ENCODE measurements at regions not wholly inside any gene's neighbourhood (a gene's known extent, or its start where the extent isn't known, plus 50 kb on each side); places are given as distances from the start of the nearest gene placed in this dataset.

DNA sequence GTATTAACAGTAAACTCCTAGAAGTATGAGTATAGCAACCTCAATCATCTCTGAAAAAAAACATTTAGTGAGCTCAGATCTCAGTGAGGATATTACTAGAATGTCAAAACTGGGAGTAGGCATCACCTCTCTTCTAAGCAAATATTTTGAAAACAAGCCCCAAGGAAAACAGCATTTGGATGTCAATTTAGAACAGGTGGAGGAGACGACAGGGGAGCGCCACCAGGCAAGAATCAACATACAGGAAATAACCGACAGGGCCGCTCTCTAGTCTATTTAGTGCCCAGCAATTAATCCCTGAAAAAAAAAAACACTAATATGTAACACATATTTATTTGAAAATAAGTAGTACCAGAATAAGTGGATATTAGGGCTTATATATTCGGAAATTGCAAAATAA lies 940.3 kb upstream of the ADGRL3 start:
- no peaks in the 10 kb centered on the region for H3K27me3 Mint-ChIP-seq
- no peak overlapping the region for H3K27ac Mint-ChIP-seq
- DNase-seq (ENCODE audit: extremely low spot score, unreplicated experiment): no peak
- H3K9me3 Mint-ChIP-seq: no peaks in the 10 kb centered on the region
- TF ChIP-seq, protein P1, sequence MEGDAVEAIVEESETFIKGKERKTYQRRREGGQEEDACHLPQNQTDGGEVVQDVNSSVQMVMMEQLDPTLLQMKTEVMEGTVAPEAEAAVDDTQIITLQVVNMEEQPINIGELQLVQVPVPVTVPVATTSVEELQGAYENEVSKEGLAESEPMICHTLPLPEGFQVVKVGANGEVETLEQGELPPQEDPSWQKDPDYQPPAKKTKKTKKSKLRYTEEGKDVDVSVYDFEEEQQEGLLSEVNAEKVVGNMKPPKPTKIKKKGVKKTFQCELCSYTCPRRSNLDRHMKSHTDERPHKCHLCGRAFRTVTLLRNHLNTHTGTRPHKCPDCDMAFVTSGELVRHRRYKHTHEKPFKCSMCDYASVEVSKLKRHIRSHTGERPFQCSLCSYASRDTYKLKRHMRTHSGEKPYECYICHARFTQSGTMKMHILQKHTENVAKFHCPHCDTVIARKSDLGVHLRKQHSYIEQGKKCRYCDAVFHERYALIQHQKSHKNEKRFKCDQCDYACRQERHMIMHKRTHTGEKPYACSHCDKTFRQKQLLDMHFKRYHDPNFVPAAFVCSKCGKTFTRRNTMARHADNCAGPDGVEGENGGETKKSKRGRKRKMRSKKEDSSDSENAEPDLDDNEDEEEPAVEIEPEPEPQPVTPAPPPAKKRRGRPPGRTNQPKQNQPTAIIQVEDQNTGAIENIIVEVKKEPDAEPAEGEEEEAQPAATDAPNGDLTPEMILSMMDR (conservative IDR thresholded peaks at IDR 0.05): no peak
- no peak overlapping the region for H3K4me3 Mint-ChIP-seq
- no peaks in the 10 kb centered on the region for H3K36me3 Mint-ChIP-seq
- H3K4me1 Mint-ChIP-seq (ENCODE audit: unreplicated experiment): no peaks in the 10 kb centered on the region

DNA sequence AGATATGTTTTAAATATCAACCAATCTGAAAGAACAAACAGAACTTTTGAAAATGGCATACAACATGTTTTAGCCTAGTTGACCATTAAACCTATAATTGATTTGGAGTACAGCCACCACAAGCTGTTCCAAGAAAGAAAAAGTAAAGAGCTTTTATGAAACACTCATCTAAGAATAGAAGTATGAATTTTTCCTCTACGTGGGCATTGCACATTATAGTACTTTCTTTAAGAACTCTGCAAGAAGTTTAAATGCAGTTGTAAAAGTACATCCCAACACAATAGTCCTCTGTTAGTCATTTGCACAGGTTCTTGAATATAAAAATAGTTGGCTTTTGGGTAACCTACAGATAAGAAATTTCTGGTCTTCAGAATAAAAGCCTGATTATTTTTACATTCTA lies 933.6 kb upstream of the ADGRL3 start:
- no peak overlapping the region for H3K27ac Mint-ChIP-seq
- H3K27me3 Mint-ChIP-seq: no peaks in the 10 kb centered on the region
- DNase-seq (ENCODE audit: extremely low spot score, unreplicated experiment): no peak
- H3K4me3 Mint-ChIP-seq: no peak overlapping the region
- TF ChIP-seq, protein P1 (conservative IDR thresholded peaks at IDR 0.05): no peak
- no peaks in the 10 kb centered on the region for H3K4me1 Mint-ChIP-seq (ENCODE audit: unreplicated experiment)
- H3K36me3 Mint-ChIP-seq: no peaks in the 10 kb centered on the region
- no peaks in the 10 kb centered on the region for H3K9me3 Mint-ChIP-seq

DNA sequence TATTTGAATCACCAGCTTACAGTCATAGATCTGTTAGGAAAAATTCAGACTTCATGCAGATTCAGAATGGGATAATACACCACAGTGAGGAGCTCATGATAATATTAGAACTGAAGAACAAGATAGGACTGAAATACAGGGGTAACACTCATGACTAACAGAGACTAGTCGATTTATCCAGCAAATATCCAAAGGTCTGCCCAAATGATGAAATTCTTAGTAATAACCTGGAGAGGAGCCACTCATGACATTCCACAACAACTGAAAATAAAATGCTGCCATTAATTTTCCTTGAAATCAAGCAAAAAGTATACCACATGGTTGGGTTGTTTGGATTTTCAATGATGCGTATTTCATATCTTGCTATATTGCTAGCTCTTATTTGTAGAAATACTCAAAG lies 903.7 kb upstream of the ADGRL3 start:
- TF ChIP-seq, protein P1 (conservative IDR thresholded peaks at IDR 0.05): no peak
- Mint-ChIP-seq H3K27ac (no peak overlapping the region), H3K4me1 (ENCODE audit: unreplicated experiment) (no peaks in the 10 kb centered on the region), H3K9me3 (peaks cover 6% of the 10 kb centered on the region), H3K4me3 (no peak overlapping the region), H3K36me3 (no peaks in the 10 kb centered on the region), H3K27me3 (no peaks in the 10 kb centered on the region)
- DNase-seq (ENCODE audit: extremely low spot score, unreplicated experiment): no peak

DNA sequence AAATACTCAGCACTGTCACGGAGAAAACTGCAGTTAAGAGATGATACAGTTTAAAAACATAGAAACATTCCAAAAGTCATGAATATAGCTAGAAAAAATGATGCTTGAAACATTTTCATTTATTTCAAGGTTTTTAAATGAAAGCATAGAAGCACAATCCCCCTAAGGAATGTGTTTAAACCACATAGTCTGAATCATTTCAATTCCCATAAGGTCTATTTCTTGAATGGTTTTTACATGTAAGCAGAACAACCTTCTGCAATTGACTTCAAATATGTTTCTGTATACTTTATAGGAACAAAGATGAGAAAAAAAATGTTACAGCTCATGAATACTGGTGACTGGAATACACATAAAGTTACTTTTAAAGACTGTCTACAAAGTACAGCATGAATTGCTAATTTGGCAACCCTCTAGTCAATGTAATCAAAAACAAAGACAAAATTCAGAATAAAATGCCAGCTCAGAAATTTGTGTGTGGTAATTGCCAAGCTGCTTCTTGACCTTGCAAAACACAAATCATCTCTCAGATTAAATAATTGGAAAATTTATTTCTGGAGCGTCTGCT lies 886.4 kb upstream of the ADGRL3 start:
- no peaks in the 10 kb centered on the region for H3K36me3 Mint-ChIP-seq
- H3K27ac Mint-ChIP-seq: no peak overlapping the region
- no peaks in the 10 kb centered on the region for H3K27me3 Mint-ChIP-seq
- TF ChIP-seq, protein P1 (conservative IDR thresholded peaks at IDR 0.05): no peak
- H3K4me1 Mint-ChIP-seq (ENCODE audit: unreplicated experiment): no peaks in the 10 kb centered on the region
- no peak overlapping the region for H3K4me3 Mint-ChIP-seq
- H3K9me3 Mint-ChIP-seq: peaks cover 4% of the 10 kb centered on the region
- no peak for DNase-seq (ENCODE audit: extremely low spot score, unreplicated experiment)

DNA sequence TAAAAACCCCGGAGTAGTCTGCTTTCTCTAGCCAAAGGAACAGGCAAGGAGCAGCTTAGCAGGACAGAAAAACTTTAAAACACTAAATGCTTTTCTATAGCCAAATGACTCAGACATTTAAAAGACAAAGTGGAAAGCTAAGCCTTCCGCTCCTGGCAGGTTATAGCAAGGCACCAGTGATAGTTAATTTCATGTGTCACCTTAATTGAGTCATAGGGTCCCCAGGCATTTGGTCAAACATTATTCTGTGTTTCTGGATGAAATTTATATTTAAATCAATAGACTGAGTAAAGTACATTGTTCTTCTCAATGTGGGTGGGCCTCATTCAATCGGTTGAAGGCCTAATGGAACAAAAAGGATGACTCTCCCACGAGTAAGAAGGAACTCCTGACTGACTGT lies 885.7 kb upstream of the ADGRL3 start:
- TF ChIP-seq, protein P1 (conservative IDR thresholded peaks at IDR 0.05): no peak
- Mint-ChIP-seq H3K36me3 (no peaks in the 10 kb centered on the region), H3K27ac (no peak overlapping the region), H3K4me3 (no peak overlapping the region), H3K4me1 (ENCODE audit: unreplicated experiment) (no peaks in the 10 kb centered on the region), H3K9me3 (peaks cover 4% of the 10 kb centered on the region), H3K27me3 (no peaks in the 10 kb centered on the region)
- no peak for DNase-seq (ENCODE audit: extremely low spot score, unreplicated experiment)

DNA sequence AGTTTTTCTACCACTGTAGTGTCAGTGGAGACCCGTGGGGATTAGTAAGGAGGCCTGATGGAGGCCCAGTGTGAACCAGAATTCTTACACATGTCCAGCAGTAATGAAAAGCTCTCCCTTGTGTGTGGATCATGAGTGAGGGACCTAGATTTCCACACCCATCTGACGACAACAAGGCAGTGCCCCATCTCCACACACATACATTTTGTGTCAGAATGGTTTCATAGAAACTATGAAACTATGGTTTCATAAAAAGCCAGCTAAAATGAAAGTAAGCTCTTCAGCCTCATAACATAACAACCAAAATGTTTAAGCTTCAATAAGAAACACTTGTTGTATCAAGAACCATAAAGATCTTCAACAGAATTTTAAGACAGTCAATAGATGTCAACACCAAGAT lies 884.5 kb upstream of the ADGRL3 start:
- H3K4me3 Mint-ChIP-seq: no peak overlapping the region
- H3K27ac Mint-ChIP-seq: no peak overlapping the region
- H3K4me1 Mint-ChIP-seq (ENCODE audit: unreplicated experiment): no peaks in the 10 kb centered on the region
- DNase-seq (ENCODE audit: extremely low spot score, unreplicated experiment): no peak
- peaks cover 4% of the 10 kb centered on the region for H3K9me3 Mint-ChIP-seq
- no peaks in the 10 kb centered on the region for H3K27me3 Mint-ChIP-seq
- no peaks in the 10 kb centered on the region for H3K36me3 Mint-ChIP-seq
- TF ChIP-seq, protein P1 (conservative IDR thresholded peaks at IDR 0.05): no peak

Measured in type B pancreatic cell (in vitro differentiated cells).